ENCODE measurements at regions not wholly inside any gene's neighbourhood (a gene's known extent, or its start where the extent isn't known, plus 50 kb on each side); places are given as distances from the start of the nearest gene placed in this dataset.

DNA sequence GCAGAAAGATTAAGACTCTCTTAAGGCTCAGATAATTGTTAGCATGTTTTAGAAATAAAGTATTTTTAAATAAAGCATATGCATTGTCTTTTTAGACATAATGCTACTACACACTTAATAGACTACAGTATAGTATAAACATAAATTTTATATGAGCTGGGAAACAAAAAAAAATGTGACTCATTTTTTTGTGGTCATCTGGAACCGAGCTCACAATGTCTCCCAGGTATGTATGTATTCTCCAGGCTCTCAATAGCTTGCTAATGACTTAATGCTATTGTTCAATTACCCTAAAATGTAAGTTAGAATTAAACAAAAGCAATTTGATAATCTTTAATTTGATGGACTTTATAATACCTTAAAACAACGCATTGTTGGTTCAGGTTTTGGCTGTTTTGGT lies 167.2 kb downstream of the NUP35 start:
- DNase-seq, result no peak

GRCh38 chr2:183292028-183292427 lies 167.8 kb downstream of the NUP35 start:
- no peak for DNase-seq

- no peak for DNase-seq
Observed at GRCh38 chr2:183339311-183339710, 215.1 kb downstream of the NUP35 start.

GRCh38 chr2:183341057-183341456 lies 216.8 kb downstream of the NUP35 start:
- DNase-seq, result no peak

DNA sequence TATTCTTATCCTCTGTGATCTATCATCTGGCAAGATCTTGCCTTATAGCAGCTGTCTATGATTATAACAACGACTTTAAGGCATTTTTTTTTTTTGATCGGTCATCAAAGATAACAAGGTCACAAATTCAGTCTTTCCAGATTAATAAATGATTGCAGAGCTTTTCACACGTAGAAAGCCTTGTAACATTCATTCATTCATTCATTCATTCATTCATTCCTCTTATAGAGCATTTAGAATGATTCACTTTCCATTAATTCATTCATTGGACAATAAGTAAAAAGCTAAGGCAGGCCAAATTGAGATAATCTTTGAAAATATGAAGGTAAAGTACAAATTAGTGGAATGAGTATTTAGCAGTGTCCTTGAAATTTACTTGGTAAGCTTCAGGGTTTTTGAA lies 223.7 kb downstream of the NUP35 start:
- DNase-seq, result no peak

DNA sequence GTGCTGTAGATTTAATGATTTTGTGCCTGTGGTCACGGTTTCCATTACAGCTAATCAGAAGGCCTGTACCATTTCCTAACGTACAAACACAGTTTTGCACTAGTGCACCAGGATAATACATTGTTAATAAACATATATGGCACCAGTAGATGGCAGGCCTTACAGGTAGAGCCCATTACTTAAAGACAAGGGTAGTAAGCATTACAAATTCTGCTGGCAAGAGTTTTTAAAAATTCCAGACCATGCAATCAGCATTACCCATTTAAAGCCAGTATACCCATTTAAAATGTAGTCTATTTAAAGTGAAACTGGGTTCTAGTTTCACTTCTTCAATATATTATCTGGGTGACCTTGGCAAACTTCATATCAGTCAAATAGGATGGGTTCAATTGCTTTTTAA lies 224.2 kb downstream of the NUP35 start:
- no peak for DNase-seq

- no peak for DNase-seq
Observed at GRCh38 chr2:183349091-183349490, 224.8 kb downstream of the NUP35 start.

DNA sequence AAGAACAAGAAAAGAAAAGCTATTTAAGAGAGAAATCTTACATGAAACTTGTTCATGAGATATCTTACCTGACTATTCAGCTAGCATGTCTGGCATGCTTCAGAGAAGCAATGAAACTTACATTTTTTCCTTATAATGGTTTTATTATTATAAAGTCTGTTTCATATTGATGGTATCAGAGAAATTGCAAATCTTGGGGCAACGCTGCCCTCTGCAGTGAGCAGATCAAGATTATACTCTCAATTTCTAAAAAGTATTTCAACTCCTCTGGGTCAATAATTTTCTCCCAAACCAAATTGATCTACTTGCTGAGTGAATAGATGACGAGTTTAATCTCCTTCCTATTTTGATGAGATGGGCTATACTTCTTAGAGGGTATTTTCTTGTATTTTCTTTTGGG lies 235.6 kb downstream of the NUP35 start:
- DNase-seq, result no peak

- DNase-seq, result no peak
Observed at GRCh38 chr2:183371545-183371944, 247.3 kb downstream of the NUP35 start.

- DNase-seq, result no peak
Observed at GRCh38 chr2:183375821-183376220, 251.6 kb downstream of the NUP35 start.

DNA sequence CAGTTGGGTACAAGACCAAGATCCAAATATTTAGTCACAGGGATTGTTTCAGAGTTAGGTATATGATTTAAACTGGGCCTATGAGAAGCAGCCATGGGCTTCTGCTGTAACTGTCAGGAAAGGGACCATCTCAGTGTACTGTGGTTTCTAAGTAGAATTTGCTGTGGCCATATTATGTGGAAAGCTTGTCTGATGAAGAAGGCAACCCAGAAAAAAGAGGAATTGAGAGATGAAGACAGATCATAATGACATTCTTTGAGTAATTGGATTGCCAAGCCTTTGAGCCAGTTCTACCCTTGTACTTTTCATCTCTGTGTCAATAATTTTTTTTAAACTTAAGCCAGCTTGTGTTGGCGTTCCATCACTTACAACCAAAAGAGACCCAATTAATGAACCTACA lies 259.6 kb downstream of the NUP35 start:
- DNase-seq, result no peak

- no peak for DNase-seq
Observed at GRCh38 chr2:183389546-183390080, 265.4 kb downstream of the NUP35 start.

DNA sequence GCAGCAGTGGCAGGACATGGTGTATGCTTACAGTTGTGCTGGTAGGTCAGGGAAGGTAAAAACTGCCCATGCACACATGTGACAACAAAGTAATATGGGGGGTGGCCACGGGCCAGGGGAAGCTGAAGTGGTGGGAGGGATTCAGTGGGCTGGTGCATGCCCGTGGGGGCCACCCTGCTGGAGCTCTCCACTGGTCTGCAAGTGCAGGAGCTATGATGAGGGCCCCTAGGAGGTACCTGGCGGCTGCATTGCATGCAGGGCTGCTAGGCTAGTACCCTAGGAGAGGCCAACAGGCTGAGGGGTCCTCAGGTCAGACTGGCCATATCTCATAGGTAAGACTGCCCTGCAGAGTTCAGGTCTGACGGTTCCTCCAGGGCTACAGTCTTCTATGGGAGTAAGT lies 265.9 kb downstream of the NUP35 start:
- DNase-seq, result no peak

DNA sequence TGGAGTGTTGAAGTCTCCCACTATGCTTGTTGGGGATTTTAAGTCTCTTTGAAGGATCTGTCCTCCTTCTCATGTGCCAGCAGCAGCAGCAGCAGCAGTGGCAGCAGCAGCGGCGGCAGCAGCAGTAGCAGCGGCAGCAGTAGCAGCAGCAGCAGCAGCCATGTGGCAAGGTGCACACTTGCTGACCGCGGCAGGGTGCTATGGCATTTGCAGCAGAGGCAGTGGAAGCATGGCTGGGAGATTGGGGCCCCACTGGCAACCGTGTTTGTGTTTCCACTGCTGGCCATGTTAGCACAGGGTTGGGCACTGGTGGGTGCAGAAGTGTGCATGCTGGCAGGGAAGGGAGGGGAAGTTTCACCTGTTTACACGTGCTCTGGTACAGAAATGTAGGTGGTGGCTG lies 280.1 kb downstream of the NUP35 start:
- no peak for DNase-seq

DNA sequence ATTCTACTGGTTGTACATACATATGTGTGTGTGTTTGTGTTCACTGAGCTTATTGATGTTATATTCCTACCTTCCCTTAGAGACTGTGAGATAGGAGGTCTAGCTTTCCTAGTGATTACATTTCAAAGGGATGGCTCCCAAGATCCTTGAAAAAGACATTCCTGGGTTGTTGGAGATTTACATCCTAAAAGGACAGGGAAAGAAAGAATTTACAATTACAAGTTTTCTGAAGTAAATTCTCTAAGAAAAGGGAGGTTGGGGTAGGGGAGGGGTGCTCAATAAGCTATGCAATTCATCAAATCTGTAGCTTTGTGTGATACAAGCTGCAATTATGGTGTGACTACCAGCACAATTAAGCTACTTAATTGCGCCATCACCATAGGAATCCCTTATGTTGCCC lies 284.3 kb downstream of the NUP35 start:
- DNase-seq, result no peak

DNA sequence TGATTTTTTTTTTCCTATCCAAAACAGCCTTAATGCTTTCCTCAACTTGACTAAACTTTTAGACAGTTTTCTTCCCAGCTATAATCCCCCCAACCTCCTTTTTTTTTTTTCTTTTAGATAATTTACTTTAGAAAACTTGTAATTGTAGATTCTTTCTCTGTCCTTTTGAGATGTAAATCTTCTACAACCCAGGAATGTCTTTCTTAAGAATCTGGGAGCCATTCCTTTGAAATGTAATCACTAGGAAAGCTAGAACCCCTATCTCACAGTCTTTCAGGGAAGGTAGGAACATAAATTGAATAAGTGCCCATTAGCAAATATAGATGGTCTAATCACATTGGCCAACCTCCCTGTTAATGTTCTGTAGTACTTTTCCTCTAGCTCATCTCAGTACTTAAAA lies 285.4 kb downstream of the NUP35 start:
- no peak for DNase-seq

DNA sequence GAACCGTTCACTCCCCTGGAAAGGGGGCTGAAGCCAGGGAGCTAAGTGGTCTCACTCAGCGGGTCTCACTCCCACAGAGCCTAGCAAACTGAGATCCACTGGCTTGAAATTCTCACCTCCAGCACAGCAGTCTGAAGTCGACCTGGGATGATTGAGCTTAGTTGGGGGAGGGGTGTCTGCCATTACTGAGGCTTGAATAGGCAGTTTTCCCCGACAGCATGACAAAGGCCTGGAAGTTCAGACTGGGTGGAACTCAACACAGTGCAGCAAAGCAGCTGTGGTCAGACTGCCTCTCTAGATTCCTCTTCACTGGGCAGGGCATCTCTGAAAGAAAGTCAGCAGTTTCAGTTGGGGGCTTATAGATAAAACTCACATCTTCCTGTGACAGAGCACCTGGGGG lies 292.5 kb downstream of the NUP35 start:
- no peak for DNase-seq

DNA sequence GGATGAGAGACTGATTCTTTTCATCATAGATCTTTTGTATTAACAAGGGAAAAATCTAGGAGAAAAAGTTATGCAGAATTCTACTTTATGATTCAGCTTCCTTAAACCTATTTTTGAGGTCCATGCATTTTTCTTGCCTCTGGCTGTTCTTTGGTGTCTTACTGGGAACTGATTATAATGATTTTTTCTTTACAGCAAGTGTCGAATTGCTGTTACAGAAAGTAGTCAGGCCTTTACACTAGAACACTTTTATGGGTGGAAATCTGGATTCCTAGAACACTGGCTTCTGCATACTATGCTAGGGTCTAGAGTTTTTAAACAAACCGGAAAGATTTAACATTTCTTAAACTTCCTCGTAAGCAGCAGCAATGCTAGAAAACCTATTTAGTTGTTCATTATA lies 302.6 kb downstream of the NUP35 start:
- no peak for DNase-seq

- no peak for DNase-seq
Observed at GRCh38 chr2:183427558-183427957, 303.3 kb downstream of the NUP35 start.

DNA sequence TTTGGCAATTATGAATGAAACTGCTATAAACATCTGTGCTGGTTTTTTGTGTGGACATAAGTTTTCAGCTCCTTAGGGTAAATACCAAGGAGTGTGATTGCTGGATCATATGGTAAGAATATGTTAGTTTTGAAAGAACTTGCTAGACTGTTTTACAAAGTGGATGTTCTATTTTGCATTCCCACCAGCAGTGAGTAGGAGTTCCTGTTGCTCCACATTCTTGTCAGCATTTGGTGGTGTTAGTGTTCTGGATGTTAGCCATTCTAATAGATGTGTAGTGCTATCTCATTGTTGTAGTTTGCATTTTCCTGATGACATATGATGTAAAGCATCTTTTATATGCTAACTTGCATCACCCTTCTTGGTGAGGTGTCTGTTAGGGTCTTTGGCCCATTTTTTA lies 304.6 kb downstream of the NUP35 start:
- no peak for DNase-seq

- DNase-seq, result no peak
Observed at GRCh38 chr2:183438541-183438940, 314.3 kb downstream of the NUP35 start.

- DNase-seq, result no peak
Observed at GRCh38 chr2:183455056-183455455, 330.8 kb downstream of the NUP35 start.

- DNase-seq, result no peak
Observed at GRCh38 chr2:183456177-183456576, 331.9 kb downstream of the NUP35 start.

GRCh38 chr2:183458460-183458859 lies 334.2 kb downstream of the NUP35 start:
- DNase-seq, result no peak

DNA sequence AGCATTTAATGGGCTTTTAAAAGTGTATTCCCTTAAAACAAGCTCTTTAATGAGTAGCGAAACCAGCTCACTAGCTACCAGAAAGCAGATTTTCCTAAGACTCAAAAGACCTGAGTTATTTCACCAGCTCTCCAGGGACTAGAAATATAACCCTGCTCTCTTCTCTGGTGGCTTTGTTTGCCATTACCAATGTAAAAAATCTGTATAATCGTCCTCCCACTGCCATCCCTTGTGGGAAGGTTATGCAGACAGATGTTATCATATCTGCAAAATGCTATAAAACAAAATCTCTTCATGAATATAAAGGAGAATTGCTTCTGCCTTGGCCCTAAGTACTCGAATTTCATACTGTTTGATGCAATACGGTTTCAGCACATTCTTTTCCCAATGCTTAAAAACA lies 335.2 kb downstream of the NUP35 start:
- no peak for DNase-seq

GRCh38 chr2:183463821-183464220 lies 339.6 kb downstream of the NUP35 start:
- DNase-seq, result no peak
